ENCODE measurements at regions not wholly inside any gene's neighbourhood (a gene's known extent, or its start where the extent isn't known, plus 50 kb on each side); places are given as distances from the start of the nearest gene placed in this dataset.

GRCh38 chr14:71466946-71467345, 465.3 kb upstream of the RGS6 start:
- Mint-ChIP-seq H3K27me3 (ENCODE audit: insufficient read depth, unreplicated experiment) (no peaks in the 10 kb centered on the region), H3K9me3 (ENCODE audit: unreplicated experiment) (no peaks in the 10 kb centered on the region), H3K27ac (ENCODE audit: low read depth, unreplicated experiment) (no peak overlapping the region), H3K4me1 (ENCODE audit: insufficient read depth, unreplicated experiment) (peaks cover 5% of the 10 kb centered on the region), H3K4me3 (ENCODE audit: unreplicated experiment) (no peak overlapping the region), H3K36me3 (ENCODE audit: insufficient read depth, unreplicated experiment) (no peaks in the 10 kb centered on the region)
- no peak for DNase-seq (ENCODE audit: unreplicated experiment)
- BruUV-seq (replicated peaks), result no TSS peak
- intact Hi-C loops (cut with micrococcal nuclease), result no loop called here
- POLR2A ChIA-PET, result no interaction called here
- CTCF ChIA-PET, result no interaction called here
- no peak for TF ChIP-seq CTCF (IDR thresholded peaks at IDR 0.05; ENCODE audit: unreplicated experiment)

- BruUV-seq (replicated peaks), result no TSS peak
- Mint-ChIP-seq H3K27me3 (ENCODE audit: insufficient read depth, unreplicated experiment) (no peaks in the 10 kb centered on the region), H3K9me3 (ENCODE audit: unreplicated experiment) (no peaks in the 10 kb centered on the region), H3K4me3 (ENCODE audit: unreplicated experiment) (no peak overlapping the region), H3K4me1 (ENCODE audit: insufficient read depth, unreplicated experiment) (peaks cover 9% of the 10 kb centered on the region), H3K36me3 (ENCODE audit: insufficient read depth, unreplicated experiment) (no peaks in the 10 kb centered on the region), H3K27ac (ENCODE audit: low read depth, unreplicated experiment) (peak overlapping the region; percentile 12)
- CTCF ChIA-PET, result no interaction called here
- peak; percentile 5 for DNase-seq (ENCODE audit: unreplicated experiment)
- intact Hi-C loops (cut with micrococcal nuclease), result no loop called here
- POLR2A ChIA-PET, result no interaction called here
- no peak for TF ChIP-seq CTCF (IDR thresholded peaks at IDR 0.05; ENCODE audit: unreplicated experiment)
These were observed 464.8 kb upstream of the RGS6 start for GRCh38 chr14:71467361-71467811.

GRCh38 chr14:71468701-71469100, 463.5 kb upstream of the RGS6 start:
- H3K9me3 Mint-ChIP-seq (ENCODE audit: unreplicated experiment), result no peaks in the 10 kb centered on the region
- no peak overlapping the region for H3K27ac Mint-ChIP-seq (ENCODE audit: low read depth, unreplicated experiment)
- no peak for TF ChIP-seq CTCF (IDR thresholded peaks at IDR 0.05; ENCODE audit: unreplicated experiment)
- no TSS peak for BruUV-seq (replicated peaks)
- DNase-seq (ENCODE audit: unreplicated experiment), result no peak
- H3K27me3 Mint-ChIP-seq (ENCODE audit: insufficient read depth, unreplicated experiment), result no peaks in the 10 kb centered on the region
- POLR2A ChIA-PET, result interaction anchor here (0.6 to 1.3 kb wide), 3 partner anchors 29 to 271 kb away, joined by 3 read pairs; no protein-coding TSS in a partner anchor
- no peaks in the 10 kb centered on the region for H3K36me3 Mint-ChIP-seq (ENCODE audit: insufficient read depth, unreplicated experiment)
- H3K4me3 Mint-ChIP-seq (ENCODE audit: unreplicated experiment), result no peak overlapping the region
- intact Hi-C loops (cut with micrococcal nuclease), result no loop called here
- peaks cover 15% of the 10 kb centered on the region for H3K4me1 Mint-ChIP-seq (ENCODE audit: insufficient read depth, unreplicated experiment)
- CTCF ChIA-PET, result no interaction called here

GRCh38 chr14:71469643-71470335, 462.4 kb upstream of the RGS6 start:
- H3K4me1 Mint-ChIP-seq (ENCODE audit: insufficient read depth, unreplicated experiment), result peaks cover 16% of the 10 kb centered on the region
- H3K36me3 Mint-ChIP-seq (ENCODE audit: insufficient read depth, unreplicated experiment), result no peaks in the 10 kb centered on the region
- H3K27me3 Mint-ChIP-seq (ENCODE audit: insufficient read depth, unreplicated experiment), result no peaks in the 10 kb centered on the region
- no peak overlapping the region for H3K27ac Mint-ChIP-seq (ENCODE audit: low read depth, unreplicated experiment)
- intact Hi-C loops (cut with micrococcal nuclease), result no loop called here
- TF ChIP-seq CTCF (IDR thresholded peaks at IDR 0.05; ENCODE audit: unreplicated experiment), result no peak
- BruUV-seq (replicated peaks), result no TSS peak
- ChIA-PET POLR2A (interaction anchor here (1.0 to 1.3 kb wide), 2 partner anchors 28 to 149 kb away, joined by 3 read pairs; no protein-coding TSS in a partner anchor), CTCF (interaction anchor here (0.7 kb wide), 1 partner anchor 9 kb away, joined by 3 read pairs; no protein-coding TSS in a partner anchor)
- no peak for DNase-seq (ENCODE audit: unreplicated experiment)
- H3K4me3 Mint-ChIP-seq (ENCODE audit: unreplicated experiment), result no peak overlapping the region
- no peaks in the 10 kb centered on the region for H3K9me3 Mint-ChIP-seq (ENCODE audit: unreplicated experiment)

Data from MCF 10A (cell line).